ENCODE measurements at regions not wholly inside any gene's neighbourhood (a gene's known extent, or its start where the extent isn't known, plus 50 kb on each side); places are given as distances from the start of the nearest gene placed in this dataset.

GRCh38 chr15:93483923-93484322 lies 394.9 kb upstream of the RGMA start:
- TF ChIP-seq, protein P1, sequence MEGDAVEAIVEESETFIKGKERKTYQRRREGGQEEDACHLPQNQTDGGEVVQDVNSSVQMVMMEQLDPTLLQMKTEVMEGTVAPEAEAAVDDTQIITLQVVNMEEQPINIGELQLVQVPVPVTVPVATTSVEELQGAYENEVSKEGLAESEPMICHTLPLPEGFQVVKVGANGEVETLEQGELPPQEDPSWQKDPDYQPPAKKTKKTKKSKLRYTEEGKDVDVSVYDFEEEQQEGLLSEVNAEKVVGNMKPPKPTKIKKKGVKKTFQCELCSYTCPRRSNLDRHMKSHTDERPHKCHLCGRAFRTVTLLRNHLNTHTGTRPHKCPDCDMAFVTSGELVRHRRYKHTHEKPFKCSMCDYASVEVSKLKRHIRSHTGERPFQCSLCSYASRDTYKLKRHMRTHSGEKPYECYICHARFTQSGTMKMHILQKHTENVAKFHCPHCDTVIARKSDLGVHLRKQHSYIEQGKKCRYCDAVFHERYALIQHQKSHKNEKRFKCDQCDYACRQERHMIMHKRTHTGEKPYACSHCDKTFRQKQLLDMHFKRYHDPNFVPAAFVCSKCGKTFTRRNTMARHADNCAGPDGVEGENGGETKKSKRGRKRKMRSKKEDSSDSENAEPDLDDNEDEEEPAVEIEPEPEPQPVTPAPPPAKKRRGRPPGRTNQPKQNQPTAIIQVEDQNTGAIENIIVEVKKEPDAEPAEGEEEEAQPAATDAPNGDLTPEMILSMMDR (conservative IDR thresholded peaks at IDR 0.05): no peak
- TF ChIP-seq ZFX (IDR thresholded peaks at IDR 0.05): no peak

All from C4-2B (cell line).